T-helper 1 cell (primary cell): ENCODE measurements at regions not wholly inside any gene's neighbourhood (a gene's known extent, or its start where the extent isn't known, plus 50 kb on each side); places are given as distances from the start of the nearest gene placed in this dataset.
"Not testable (repeated sequence)": the region's sequence is repeated elsewhere in the genome, so short reads cannot be mapped to it uniquely, and the experiment has no call there.

Experiments used
- DNase-seq, 5 donors: peaks; one replicate each; pipeline ENCODE4 v3.0.0-alpha.2; 2012 to 2020

DNA sequence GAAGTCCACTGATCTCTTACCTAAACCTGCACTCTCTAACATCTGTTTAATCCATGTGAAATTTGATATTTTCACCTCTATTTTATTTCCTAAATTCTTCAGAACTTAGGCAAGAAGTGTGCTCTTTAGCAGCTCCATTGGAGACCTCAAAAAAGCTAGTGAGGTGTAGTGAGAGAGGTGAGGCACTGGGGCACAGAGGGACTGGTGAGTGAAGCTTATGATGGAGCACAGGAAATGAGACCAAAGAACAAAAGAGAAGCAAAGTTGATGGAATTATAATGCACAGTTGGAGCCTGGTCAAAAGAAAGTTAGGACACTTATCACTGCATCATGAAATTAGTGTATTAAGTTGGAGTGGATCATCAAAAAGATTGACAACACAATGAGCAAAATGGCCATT lies 1050.7 kb upstream of the NRXN1 start:
- no peak for DNase-seq

DNA sequence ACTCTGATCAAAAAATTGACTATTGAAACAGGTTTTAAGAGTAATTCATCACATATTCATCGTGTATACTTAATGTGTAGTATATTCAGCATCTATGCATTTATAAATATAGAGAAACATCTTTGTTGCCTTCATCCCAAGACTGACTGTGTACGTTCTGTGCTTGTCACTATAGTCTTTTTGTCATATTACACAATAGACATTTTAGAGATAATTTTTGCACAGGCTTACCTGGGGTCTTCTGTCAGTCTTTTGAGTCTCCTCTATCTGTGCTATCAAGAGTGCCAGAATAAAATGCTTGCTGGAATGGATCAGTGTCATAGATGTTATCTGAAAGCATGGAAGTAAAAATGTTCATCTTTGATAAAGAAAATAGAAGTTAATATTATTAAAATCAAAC lies 1047.7 kb upstream of the NRXN1 start:
- no peak for DNase-seq

- DNase-seq: no peak
Observed at GRCh38 chr2:52077159-52077558, 1045.2 kb upstream of the NRXN1 start.

DNA sequence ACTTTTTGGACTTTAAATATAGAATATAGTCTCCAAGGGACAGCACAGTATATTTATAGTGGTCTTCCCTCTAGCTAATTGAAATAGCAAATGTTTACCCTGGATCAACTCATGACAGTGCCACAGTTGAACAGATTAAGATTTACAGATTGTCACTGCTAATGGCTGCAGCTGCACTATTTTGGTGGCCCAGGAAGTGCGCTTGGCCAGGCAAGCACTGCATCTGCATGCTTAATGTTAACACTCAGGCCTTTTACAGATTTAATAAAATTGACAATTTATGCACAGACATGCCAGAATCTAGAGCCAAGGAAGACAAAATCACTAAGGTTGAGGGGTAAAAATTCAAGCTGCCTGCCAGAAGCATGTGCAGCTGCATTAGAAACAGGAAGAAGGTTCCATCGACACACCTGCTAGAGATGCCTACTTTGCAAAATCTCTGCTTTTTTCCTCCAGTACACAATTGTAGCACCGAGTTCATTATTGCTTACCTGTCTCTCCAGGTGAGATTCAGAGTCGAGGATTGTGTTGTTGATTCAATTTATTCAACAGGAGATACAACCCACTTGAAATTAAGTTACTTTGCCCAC lies 1042.3 kb upstream of the NRXN1 start:
- DNase-seq: no peak

DNA sequence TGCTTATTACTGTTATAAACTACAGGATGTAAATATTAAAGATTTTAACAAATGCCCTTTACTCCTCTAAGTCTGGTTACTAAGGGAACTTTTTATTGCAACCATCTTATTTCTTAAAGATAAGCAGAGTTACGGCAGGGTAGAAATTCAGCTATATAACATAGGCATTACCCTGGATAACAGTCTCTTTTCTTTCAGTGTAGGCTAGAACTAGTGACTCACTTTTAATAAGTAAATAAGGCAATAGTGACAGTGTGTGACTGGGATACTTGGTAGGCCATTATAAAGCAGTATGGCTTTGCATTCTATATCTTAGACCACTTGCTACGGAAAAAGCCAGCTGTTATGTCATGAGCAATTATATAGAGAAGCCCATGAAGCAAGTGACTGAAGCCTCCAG lies 1041.0 kb upstream of the NRXN1 start:
- DNase-seq: no peak

DNA sequence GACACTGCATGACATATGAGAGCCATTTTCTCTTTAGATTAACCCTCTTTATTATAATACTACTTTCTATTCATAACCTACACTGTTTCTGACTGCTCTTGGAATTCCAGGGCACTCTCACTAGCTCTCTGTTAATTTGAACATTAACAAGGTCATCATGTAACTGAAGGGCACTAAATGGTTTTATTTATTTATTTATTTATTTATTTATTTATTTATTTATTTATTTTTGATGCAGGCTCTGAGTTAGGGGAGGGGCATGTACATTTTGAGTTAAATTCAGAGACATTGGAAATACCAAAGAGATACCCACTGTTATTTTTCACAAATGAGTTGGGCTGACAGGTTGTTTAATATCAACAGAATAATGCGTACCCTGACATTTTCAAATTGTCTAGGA lies 1038.7 kb upstream of the NRXN1 start:
- DNase-seq: no peak

DNA sequence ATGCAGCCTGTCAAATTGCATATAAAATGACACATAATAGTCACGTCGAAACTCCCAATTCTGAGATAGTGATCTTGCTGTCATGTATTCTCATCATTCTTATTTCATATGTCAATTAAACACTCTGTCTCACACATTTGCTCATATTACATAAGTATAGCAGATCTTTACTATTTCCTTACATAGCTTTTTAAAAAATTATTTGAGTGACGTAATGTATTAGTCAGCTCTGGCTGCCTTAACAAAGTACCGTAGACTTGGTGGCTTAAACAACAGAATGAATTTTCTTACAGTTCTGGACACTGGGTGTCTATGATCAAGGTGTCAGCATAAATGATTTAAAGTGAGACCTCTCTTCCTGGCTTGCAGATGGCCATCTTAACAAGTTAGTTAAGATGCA lies 1032.3 kb upstream of the NRXN1 start:
- DNase-seq: no peak

GRCh38 chr2:52054824-52055223 lies 1022.9 kb upstream of the NRXN1 start:
- no peak for DNase-seq

DNA sequence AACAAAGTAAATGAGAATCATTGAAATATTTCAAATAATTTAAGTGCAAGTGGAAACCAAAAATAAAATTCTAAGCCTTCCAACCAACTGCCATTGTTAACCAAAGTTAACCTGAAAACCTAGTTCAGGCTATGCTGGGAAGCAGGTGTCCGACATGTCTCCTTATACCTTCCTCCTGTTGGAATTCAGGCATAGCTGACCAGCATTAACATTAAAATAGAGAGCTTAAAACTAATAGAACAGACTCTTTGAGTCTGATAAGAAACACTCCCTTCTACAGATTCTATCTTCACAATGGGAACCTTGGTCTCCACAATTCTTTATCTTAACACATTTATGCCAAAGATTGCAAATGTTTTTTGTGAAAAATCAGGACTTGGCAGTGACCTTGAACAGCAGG lies 1004.9 kb upstream of the NRXN1 start:
- DNase-seq: no peak

- no peak for DNase-seq
Observed at GRCh38 chr2:52036024-52036423, 1004.1 kb upstream of the NRXN1 start.

DNA sequence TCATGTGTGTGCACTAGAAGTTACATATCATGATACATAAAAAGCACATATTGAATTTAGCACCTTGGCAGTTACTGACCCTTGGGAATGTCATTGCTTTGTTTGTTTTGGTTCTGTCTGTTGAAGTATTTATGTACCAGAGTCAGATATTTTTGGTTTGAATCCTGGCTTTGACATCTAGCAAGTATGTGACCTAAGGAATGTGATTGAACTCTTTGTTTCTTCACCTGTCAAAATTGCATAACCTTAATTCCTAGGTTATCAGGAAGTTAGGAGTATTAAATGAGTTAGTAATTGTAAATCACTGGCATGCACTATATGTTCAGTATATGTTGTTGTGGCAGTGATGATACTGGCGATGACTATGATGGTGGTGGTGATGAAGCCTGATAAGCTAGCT lies 1003.5 kb upstream of the NRXN1 start:
- DNase-seq: no peak

GRCh38 chr2:52034706-52035105 lies 1002.8 kb upstream of the NRXN1 start:
- no peak for DNase-seq

DNA sequence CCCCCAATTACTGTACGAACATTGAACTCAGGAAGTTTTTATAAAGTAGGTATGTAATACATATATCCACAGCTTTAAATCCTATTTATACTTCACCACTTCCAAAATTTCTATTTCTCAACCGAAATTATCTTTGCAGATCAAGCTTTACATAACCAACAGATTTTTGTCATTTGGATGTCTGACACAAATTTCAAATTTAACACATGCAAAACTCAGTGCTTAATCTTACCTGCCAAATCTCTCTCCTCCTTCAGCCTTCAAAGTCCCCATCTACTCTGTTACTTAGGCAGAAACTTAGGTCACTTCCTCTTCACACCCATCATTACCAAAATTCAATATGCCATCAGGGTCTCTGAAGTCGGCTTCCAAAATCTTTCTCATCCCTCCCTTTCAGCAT lies 990.1 kb upstream of the NRXN1 start:
- DNase-seq: no peak

DNA sequence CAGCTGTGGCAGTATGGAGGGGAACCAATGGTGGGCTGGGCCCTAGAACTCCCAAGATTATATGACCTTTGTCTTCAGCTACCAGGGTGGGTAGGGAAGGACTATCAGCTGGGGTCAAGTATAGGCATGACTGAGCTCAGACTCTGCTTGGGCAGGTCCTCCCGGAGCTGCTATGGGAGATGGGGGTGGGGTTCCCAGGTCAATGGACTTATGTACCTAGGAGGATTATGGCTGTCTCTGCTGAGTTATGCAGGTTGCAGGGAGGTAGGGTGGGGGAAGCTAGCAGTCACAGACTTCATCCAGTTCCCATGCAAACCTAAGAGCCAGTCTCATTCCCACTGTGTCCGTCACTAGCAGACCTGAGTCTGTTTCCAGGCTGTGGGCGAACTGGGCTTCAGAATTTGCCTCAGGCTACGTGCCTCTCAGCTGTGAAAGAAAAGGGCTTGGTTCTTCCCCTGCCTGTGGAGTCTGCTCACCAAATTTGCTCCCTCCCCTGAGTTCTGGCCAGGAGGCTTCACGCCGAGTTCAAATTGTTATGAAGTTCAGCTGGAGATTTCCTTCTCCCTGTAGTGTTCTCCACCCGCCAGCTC lies 985.8 kb upstream of the NRXN1 start:
- DNase-seq: no peak

DNA sequence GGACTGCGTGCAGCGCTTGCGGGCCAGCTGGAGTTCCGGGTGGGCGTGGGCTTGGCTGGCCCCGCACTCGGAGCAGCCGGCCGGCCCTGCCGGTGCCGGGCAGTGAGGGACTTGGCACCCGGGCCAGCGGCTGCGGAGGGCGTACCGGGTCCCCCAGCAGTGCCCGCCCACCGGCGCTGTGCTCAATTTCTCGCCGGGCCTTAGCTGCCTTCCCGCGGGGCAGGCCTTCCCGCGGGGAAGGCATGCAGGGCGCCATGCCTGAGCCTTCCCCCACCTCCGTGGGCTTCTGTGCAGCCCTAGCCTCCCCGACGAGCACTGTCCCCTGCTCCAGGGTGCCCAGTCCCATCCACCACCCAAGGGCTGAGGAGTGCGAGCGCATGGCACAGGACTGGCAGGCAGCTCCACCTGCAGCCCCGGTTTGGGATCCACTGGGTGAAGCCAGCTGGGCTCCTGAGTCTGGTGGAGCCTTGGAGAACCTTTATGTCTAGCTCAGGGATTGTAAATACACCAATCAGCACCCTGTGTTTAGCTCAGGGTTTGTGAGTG lies 975.0 kb upstream of the NRXN1 start:
- not testable (repeated sequence) for DNase-seq

- DNase-seq: no peak
Observed at GRCh38 chr2:52000151-52000855, 968.4 kb upstream of the NRXN1 start.

DNA sequence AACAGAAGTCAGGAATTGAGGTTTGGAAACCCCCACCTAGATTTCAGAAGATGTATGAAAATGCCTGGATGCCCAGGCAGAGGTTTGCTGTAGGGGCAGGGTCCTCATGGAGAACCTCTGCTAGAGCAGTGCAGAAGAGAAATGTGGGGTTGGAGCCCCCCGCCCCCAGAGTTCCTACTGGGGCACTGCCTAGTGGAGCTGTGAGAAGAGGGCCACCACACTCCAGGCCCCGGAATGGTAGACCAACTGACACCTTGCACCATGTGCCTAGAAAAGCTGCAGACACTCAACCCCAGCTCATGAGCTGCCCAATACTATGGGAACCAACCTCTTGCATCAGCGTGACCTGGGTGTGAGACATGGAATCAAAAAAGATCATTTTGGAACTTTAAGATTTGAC lies 967.0 kb upstream of the NRXN1 start:
- no peak for DNase-seq

DNA sequence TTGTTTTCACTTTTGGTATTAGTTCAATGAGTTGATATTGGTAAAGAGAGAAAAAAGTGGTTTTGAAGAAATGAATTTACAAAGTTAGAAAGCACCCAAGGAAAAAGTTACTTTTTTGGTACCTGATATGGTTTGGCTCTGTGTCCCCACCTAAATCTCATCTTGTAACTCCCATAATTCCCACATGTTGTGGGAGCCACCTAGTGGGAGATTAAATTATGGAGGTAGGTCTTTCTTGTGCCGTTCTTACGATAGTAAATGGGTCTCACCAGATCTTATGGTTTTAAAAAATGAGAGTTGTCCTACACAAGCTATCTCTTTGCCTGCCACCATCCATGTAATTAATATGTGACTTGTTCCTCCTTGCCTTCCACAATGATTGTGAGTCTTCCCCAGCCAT lies 965.6 kb upstream of the NRXN1 start:
- no peak for DNase-seq

- no peak for DNase-seq
Observed at GRCh38 chr2:51995293-51995692, 963.4 kb upstream of the NRXN1 start.

DNA sequence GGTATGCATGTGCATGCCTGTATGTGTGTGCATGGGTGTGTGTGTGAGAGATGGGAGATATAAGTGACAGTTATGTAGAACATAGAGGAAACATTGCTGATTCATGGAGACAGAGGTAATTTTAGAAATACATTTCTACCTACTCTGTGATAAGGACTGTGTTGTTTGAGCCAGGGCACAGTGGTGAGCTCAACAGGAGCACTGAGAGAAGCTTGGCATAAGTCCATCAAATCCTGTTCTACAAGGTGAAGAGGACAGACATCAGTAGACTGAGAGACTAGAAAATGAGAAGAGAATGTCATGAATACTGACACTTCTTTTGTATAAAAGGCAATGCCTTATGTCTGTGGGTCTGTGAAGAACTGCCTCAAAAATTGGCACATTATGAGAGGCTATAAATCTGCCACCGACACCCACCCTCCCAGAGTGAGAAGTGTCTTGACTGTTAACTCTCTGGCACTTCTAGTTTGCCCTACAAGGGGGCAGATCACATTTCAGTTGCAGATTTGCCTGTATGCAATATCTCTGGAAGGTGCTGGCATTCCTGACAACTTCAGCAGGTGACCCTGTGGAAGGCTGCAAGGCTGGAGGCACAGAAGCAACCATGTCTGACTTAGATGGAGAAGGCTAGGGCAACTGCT lies 962.3 kb upstream of the NRXN1 start:
- DNase-seq: no peak

- DNase-seq: no peak
Observed at GRCh38 chr2:51990684-51991083, 958.8 kb upstream of the NRXN1 start.

GRCh38 chr2:51986101-51986500 lies 954.2 kb upstream of the NRXN1 start:
- no peak for DNase-seq

DNA sequence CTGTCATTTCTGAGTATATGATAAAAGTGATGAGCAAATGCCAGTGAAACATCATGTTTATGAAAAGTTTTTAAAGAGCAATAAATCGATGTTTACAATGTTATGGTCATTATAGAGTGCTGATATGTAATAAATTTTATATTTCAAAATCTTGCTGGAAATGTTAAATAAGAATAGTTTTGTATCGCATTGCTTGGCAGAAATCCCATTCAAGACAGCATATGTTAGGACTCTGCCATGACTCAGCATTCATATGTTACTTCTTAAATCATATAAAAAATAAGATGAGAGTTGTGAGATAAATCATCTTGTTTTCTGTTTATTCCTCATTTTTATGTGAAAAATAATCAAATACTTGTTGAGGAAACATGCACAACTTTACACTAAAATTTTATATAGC lies 949.9 kb upstream of the NRXN1 start:
- no peak for DNase-seq

GRCh38 chr2:51976623-51977022 lies 944.7 kb upstream of the NRXN1 start:
- DNase-seq: no peak
